Panc1 (cell line): ENCODE measurements at regions not wholly inside any gene's neighbourhood (a gene's known extent, or its start where the extent isn't known, plus 50 kb on each side); places are given as distances from the start of the nearest gene placed in this dataset.

Experiments
- ATAC-seq: fragments of 200-7000 bp; cut with Tn5 transposase; 2 replicates; pipeline ENCODE4 v1.9.1; 2020; ENCODE audit warnings: mild to moderate bottlenecking, moderate library complexity
- BruUV-seq: library from RNA; stranded (reverse); fragments of 400-500 nt; replicated peaks from 2 replicates; lab custom pipeline; 2021; lab: Mats Ljungman, UMichigan
- CTCF ChIA-PET: fragments of 300-600 bp; sonication (Branson Sonifier 250); formaldehyde crosslinking; loops from one replicate; lab custom pipeline; 2022; ENCODE audit warnings: antibody characterized with exemption; lab: Charles Lee
- POLR2A ChIA-PET: fragments of 300-600 bp; sonication (Branson Sonifier 250); formaldehyde crosslinking; loops from one replicate; lab custom pipeline; 2022; ENCODE audit warnings: antibody characterized with exemption; lab: Charles Lee
- DNase-seq: peaks from one replicate; pipeline ENCODE4 v3.0.0-alpha.2; 2010; ENCODE audit warnings: low read depth, low spot score
- H3K27ac ChIP-seq: 2 replicates; pipeline ENCODE4 v1.5.1; 2011; ENCODE audit warnings: mild to moderate bottlenecking, low read length, inconsistent platforms
- H3K27me3 ChIP-seq: fragments of 200-500 bp; sonication (Bioruptor generic); 2 replicates; pipeline ENCODE4 v1.6.0; 2014; ENCODE audit warnings: low read length, inconsistent platforms; ENCODE audit not compliant: control insufficient read depth, insufficient read depth
- H3K36me3 ChIP-seq: fragments of 200-500 bp; sonication (Bioruptor generic); 2 replicates; pipeline ENCODE4 v1.5.1; 2014; ENCODE audit warnings: inconsistent platforms, mild to moderate bottlenecking, low read length, moderate library complexity; ENCODE audit not compliant: control insufficient read depth, insufficient read depth
- H3K4me1 ChIP-seq: 2 replicates; pipeline ENCODE4 v1.5.1; 2011; ENCODE audit warnings: inconsistent platforms, mild to moderate bottlenecking, low read length, moderate library complexity; ENCODE audit not compliant: control insufficient read depth, insufficient read depth
- H3K4me3 ChIP-seq, 2 experiments: 2 replicates each; pipeline ENCODE4 v1.5.1; 2011 to 2012; ENCODE audit warnings: low read depth in 2 of 2, low read length in 2 of 2, mild to moderate bottlenecking in 2 of 2, inconsistent platforms in 1 of 2, moderate library complexity in 1 of 2
- H3K9me3 ChIP-seq: fragments of 200-500 bp; sonication (Bioruptor generic); 2 replicates; pipeline ENCODE4 v1.5.1; 2014; ENCODE audit warnings: low read depth, mild to moderate bottlenecking, inconsistent platforms, low read length, moderate library complexity; ENCODE audit not compliant: control insufficient read depth, insufficient read depth
- POLR2AphosphoS5 ChIP-seq: IDR thresholded peaks from 2 replicates; pipeline ENCODE4 v1.6.1; 2012; ENCODE audit warnings: mild to moderate bottlenecking, low read depth, low read length, moderate library complexity
- SIN3A ChIP-seq: IDR thresholded peaks from 2 replicates; pipeline ENCODE4 v1.6.1; 2012; ENCODE audit warnings: low read depth, mild to moderate bottlenecking, low read length, moderate library complexity, borderline replicate concordance; ENCODE audit not compliant: insufficient read depth
- TCF7L2 ChIP-seq: IDR thresholded peaks from 2 replicates; pipeline ENCODE4 v1.6.1; 2011; ENCODE audit warnings: mild to moderate bottlenecking, low read depth, low read length, inconsistent platforms
- in situ Hi-C: cut with HindIII; loops from 2 replicates; pipeline ENCODE4 v1.10.0; 2016; ENCODE audit warnings: low sequenced_read_pairs, low pct_unique_long_range_greater_than_20kb
- intact Hi-C: fragments of 100-400 bp; cut with micrococcal nuclease; formaldehyde crosslinking; loops from one replicate; pipeline ENCODE4 v1.10.0; 2022; ENCODE audit not compliant: unreplicated experiment
- TF ChIP-seq, protein P1 (sequence below): fragments of 450-650 bp; IDR thresholded peaks from 2 replicates; pipeline ENCODE4 v1.5.1; 2017; ENCODE audit warnings: mild to moderate bottlenecking
- TF ChIP-seq, protein P2 (sequence below), 2 experiments: IDR thresholded peaks; 2 replicates each; pipeline ENCODE4 v1.6.1; 2011 to 2012; ENCODE audit warnings: low read depth in 2 of 2, control low read depth in 1 of 2, low read length in 1 of 2, mild to moderate bottlenecking in 1 of 2, moderate library complexity in 1 of 2; ENCODE audit not compliant: insufficient read depth in 1 of 2

DNA sequence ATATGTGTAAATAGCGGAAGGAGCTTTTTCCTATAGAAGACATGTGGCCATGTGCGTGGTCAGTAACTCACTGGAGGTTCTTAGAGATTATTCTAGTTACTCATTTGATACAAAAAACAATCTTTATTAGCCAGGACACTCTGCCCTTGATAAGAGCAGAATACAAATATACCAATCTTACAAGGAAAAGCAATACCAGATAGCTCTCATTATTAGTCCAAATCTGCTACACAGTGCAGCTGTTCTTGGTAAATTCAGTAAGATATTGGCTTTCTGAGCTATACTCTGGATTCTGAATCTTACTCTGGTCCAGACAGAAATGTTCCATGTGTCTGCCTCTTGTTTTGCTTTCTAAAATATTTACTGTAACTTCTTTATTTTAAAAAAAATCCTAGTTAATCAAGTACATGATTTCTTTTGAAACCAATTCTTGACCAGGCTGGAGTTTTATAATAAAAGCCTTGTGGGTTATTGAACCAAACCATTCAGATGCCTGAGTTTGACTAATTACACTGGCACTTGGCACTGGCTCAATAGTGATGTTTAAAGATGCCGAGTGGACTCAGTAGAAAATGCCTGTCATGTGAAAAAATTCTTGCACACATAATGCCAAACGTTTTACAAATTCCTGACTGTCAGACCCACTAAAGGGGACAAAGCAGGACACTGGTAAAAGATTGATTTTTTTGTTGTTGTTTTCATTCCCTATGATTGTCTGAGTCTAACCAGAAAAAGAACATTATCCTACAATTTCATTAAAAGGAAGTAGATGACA lies 242.8 kb upstream of the TCF21 start:
- no peaks in the 10 kb centered on the region for H3K9me3 ChIP-seq
- H3K27ac ChIP-seq, result no peak overlapping the region
- TF ChIP-seq, protein P1, sequence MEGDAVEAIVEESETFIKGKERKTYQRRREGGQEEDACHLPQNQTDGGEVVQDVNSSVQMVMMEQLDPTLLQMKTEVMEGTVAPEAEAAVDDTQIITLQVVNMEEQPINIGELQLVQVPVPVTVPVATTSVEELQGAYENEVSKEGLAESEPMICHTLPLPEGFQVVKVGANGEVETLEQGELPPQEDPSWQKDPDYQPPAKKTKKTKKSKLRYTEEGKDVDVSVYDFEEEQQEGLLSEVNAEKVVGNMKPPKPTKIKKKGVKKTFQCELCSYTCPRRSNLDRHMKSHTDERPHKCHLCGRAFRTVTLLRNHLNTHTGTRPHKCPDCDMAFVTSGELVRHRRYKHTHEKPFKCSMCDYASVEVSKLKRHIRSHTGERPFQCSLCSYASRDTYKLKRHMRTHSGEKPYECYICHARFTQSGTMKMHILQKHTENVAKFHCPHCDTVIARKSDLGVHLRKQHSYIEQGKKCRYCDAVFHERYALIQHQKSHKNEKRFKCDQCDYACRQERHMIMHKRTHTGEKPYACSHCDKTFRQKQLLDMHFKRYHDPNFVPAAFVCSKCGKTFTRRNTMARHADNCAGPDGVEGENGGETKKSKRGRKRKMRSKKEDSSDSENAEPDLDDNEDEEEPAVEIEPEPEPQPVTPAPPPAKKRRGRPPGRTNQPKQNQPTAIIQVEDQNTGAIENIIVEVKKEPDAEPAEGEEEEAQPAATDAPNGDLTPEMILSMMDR, result no peak
- TF ChIP-seq TCF7L2, result no peak
- TF ChIP-seq POLR2AphosphoS5, result no peak
- TF ChIP-seq, protein P2, sequence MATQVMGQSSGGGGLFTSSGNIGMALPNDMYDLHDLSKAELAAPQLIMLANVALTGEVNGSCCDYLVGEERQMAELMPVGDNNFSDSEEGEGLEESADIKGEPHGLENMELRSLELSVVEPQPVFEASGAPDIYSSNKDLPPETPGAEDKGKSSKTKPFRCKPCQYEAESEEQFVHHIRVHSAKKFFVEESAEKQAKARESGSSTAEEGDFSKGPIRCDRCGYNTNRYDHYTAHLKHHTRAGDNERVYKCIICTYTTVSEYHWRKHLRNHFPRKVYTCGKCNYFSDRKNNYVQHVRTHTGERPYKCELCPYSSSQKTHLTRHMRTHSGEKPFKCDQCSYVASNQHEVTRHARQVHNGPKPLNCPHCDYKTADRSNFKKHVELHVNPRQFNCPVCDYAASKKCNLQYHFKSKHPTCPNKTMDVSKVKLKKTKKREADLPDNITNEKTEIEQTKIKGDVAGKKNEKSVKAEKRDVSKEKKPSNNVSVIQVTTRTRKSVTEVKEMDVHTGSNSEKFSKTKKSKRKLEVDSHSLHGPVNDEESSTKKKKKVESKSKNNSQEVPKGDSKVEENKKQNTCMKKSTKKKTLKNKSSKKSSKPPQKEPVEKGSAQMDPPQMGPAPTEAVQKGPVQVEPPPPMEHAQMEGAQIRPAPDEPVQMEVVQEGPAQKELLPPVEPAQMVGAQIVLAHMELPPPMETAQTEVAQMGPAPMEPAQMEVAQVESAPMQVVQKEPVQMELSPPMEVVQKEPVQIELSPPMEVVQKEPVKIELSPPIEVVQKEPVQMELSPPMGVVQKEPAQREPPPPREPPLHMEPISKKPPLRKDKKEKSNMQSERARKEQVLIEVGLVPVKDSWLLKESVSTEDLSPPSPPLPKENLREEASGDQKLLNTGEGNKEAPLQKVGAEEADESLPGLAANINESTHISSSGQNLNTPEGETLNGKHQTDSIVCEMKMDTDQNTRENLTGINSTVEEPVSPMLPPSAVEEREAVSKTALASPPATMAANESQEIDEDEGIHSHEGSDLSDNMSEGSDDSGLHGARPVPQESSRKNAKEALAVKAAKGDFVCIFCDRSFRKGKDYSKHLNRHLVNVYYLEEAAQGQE (IDR thresholded peaks at IDR 0.05; ENCODE audit: insufficient read depth in 1 of 2, low read depth in 2 of 2, low read length in 1 of 2), result no peak
- no peak for TF ChIP-seq SIN3A
- intact Hi-C loops (no loop called here), in situ Hi-C loops (no loop called here)
- ATAC-seq (no peak), DNase-seq (no peak)
- no peak overlapping the region for H3K4me3 ChIP-seq
- POLR2A ChIA-PET, result interaction anchor here (0.7 kb wide), 1 partner anchor 70 kb away, joined by 12 read pairs; no protein-coding TSS in a partner anchor
- no TSS peak for BruUV-seq
- CTCF ChIA-PET, result no interaction called here
- no peaks in the 10 kb centered on the region for H3K4me1 ChIP-seq
- H3K27me3 ChIP-seq, result no peaks in the 10 kb centered on the region
- H3K36me3 ChIP-seq, result no peaks in the 10 kb centered on the region

DNA sequence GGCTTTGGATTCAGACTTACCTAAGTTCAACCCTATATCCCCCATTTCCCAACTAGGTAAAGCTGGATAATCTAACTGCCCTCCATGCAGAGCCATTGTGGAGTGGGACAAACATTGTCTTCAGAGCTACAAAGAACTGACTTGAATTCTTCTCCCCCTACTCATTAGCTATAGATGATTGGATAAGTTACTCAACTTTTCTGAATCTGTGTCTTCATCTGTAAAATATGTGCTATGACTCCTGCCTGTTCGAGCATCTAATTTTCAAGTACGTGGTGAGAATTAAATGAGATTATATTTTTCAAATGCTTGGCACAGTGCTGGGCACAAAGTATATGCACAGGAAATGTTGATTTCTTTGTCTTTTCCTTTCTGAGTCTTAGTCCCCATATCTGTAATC lies 240.3 kb upstream of the TCF21 start:
- BruUV-seq, result no TSS peak
- ATAC-seq (no peak), DNase-seq (no peak)
- H3K9me3 ChIP-seq, result no peaks in the 10 kb centered on the region
- no peak overlapping the region for H3K4me3 ChIP-seq
- no peaks in the 10 kb centered on the region for H3K4me1 ChIP-seq
- H3K27me3 ChIP-seq, result no peaks in the 10 kb centered on the region
- in situ Hi-C loops (no loop called here), intact Hi-C loops (no loop called here)
- ChIA-PET POLR2A (no interaction called here), CTCF (no interaction called here)
- no peaks in the 10 kb centered on the region for H3K36me3 ChIP-seq
- H3K27ac ChIP-seq, result no peak overlapping the region
- no peak for TF ChIP-seq POLR2AphosphoS5
- TF ChIP-seq, protein P2 (IDR thresholded peaks at IDR 0.05; ENCODE audit: insufficient read depth in 1 of 2, low read depth in 2 of 2, low read length in 1 of 2), result no peak
- no peak for TF ChIP-seq TCF7L2
- no peak for TF ChIP-seq SIN3A
- TF ChIP-seq, protein P1, result no peak
